WERI-Rb-1 (cell line): ENCODE measurements at regions not wholly inside any gene's neighbourhood (a gene's known extent, or its start where the extent isn't known, plus 50 kb on each side); places are given as distances from the start of the nearest gene placed in this dataset.

Experiments used
- DNase-seq: peaks from one replicate; pipeline ENCODE4 v3.0.0-alpha.2; 2020
- H3K27ac ChIP-seq: fragments of 250-450 bp; sonication (Bioruptor Pico); 2 replicates; pipeline ENCODE4 v1.5.1; 2020; ENCODE audit warnings: mild to moderate bottlenecking, moderate library complexity
- H3K27me3 ChIP-seq: fragments of 250-450 bp; sonication (Bioruptor Pico); 2 replicates; pipeline ENCODE4 v1.5.1; 2021; ENCODE audit warnings: mild to moderate bottlenecking, low read depth, moderate library complexity; ENCODE audit not compliant: insufficient read depth, severe bottlenecking
- H3K36me3 ChIP-seq: fragments of 250-450 bp; sonication (Bioruptor Pico); 2 replicates; pipeline ENCODE4 v1.5.1; 2020; ENCODE audit warnings: mild to moderate bottlenecking, moderate library complexity
- H3K4me3 ChIP-seq: 2 replicates; pipeline ENCODE4 v1.5.1; 2011; ENCODE audit warnings: low read depth, mild to moderate bottlenecking, control low read depth, low read length
- H3K9me3 ChIP-seq: fragments of 250-450 bp; sonication (Bioruptor Pico); 2 replicates; pipeline ENCODE4 v1.5.1; 2021; ENCODE audit warnings: mild to moderate bottlenecking, moderate library complexity; ENCODE audit not compliant: severe bottlenecking
- TF ChIP-seq, protein P1 (sequence below): IDR thresholded peaks from 2 replicates; pipeline ENCODE4 v1.5.1; 2011; ENCODE audit warnings: low read depth, mild to moderate bottlenecking, control low read depth, inconsistent platforms, low read length

DNA sequence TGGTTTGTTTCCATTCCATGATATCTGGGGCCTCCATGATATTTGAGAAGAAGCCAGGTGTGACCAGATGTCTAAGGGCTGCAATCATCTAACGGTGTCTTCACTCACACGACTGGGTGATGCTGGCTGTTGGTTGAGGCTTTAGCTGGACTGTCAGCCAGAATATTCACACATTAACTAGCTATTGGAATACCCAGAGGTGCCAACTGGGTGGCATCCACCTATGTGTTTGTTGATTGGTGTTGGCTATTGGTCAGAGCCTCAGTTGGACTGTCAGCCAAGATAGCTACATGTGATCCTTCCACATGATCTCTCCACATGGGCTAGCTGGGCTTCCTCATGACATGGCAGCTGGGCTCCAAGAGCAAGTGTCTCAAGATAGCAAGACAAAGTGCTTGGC is 117.4 kb downstream of the CDCA7 start:
- H3K36me3 ChIP-seq: no peaks in the 10 kb centered on the region
- no peak overlapping the region for H3K27ac ChIP-seq
- H3K9me3 ChIP-seq: no peaks in the 10 kb centered on the region
- TF ChIP-seq, protein P1, sequence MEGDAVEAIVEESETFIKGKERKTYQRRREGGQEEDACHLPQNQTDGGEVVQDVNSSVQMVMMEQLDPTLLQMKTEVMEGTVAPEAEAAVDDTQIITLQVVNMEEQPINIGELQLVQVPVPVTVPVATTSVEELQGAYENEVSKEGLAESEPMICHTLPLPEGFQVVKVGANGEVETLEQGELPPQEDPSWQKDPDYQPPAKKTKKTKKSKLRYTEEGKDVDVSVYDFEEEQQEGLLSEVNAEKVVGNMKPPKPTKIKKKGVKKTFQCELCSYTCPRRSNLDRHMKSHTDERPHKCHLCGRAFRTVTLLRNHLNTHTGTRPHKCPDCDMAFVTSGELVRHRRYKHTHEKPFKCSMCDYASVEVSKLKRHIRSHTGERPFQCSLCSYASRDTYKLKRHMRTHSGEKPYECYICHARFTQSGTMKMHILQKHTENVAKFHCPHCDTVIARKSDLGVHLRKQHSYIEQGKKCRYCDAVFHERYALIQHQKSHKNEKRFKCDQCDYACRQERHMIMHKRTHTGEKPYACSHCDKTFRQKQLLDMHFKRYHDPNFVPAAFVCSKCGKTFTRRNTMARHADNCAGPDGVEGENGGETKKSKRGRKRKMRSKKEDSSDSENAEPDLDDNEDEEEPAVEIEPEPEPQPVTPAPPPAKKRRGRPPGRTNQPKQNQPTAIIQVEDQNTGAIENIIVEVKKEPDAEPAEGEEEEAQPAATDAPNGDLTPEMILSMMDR: no peak
- no peak for DNase-seq
- no peak overlapping the region for H3K4me3 ChIP-seq
- no peaks in the 10 kb centered on the region for H3K27me3 ChIP-seq

GRCh38 chr2:173483137-173483536 is 128.5 kb downstream of the CDCA7 start:
- H3K27ac ChIP-seq: no peak overlapping the region
- no peaks in the 10 kb centered on the region for H3K36me3 ChIP-seq
- no peak for DNase-seq
- H3K9me3 ChIP-seq: no peaks in the 10 kb centered on the region
- H3K4me3 ChIP-seq: no peak overlapping the region
- H3K27me3 ChIP-seq: no peaks in the 10 kb centered on the region
- TF ChIP-seq, protein P1: no peak

- no peaks in the 10 kb centered on the region for H3K27me3 ChIP-seq
- H3K4me3 ChIP-seq: no peak overlapping the region
- no peak overlapping the region for H3K27ac ChIP-seq
- no peaks in the 10 kb centered on the region for H3K36me3 ChIP-seq
- no peak for DNase-seq
- TF ChIP-seq, protein P1: no peak
- no peaks in the 10 kb centered on the region for H3K9me3 ChIP-seq
Measured at GRCh38 chr2:173488861-173489260, 134.2 kb downstream of the CDCA7 start.

GRCh38 chr2:173491418-173491817 is 136.7 kb downstream of the CDCA7 start:
- H3K36me3 ChIP-seq: no peaks in the 10 kb centered on the region
- H3K27me3 ChIP-seq: no peaks in the 10 kb centered on the region
- no peak for DNase-seq
- H3K9me3 ChIP-seq: no peaks in the 10 kb centered on the region
- TF ChIP-seq, protein P1: no peak
- no peak overlapping the region for H3K27ac ChIP-seq
- H3K4me3 ChIP-seq: no peak overlapping the region

DNA sequence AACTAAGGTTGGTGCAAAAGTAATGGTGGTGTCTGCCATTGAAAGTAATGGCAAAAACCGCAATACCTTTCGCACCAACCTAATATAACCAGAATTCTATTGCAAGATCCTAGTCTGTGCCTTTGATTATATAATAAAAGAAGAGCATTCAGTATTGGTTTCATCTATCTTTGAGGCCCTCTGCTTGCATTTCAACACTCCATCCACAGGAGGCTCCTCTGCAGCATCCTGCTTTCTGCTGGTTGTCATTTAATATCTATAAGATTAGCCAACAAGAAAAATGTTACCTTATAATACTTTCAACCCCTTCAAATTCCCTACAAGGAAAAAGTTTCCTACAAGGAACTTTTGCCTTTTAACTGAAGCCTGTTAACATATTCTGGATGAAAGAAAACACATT is 139.2 kb downstream of the CDCA7 start:
- Histone ChIP-seq H3K27ac (no peak overlapping the region), H3K36me3 (no peaks in the 10 kb centered on the region), H3K27me3 (no peaks in the 10 kb centered on the region), H3K9me3 (no peaks in the 10 kb centered on the region), H3K4me3 (no peak overlapping the region)
- DNase-seq: no peak
- TF ChIP-seq, protein P1: no peak

- peaks cover 3% of the 10 kb centered on the region for H3K9me3 ChIP-seq
- no peak for DNase-seq
- TF ChIP-seq, protein P1: no peak
- no peaks in the 10 kb centered on the region for H3K36me3 ChIP-seq
- no peaks in the 10 kb centered on the region for H3K27me3 ChIP-seq
- no peak overlapping the region for H3K4me3 ChIP-seq
- no peak overlapping the region for H3K27ac ChIP-seq
Measured at GRCh38 chr2:173496746-173497145, 142.1 kb downstream of the CDCA7 start.
